NCI-H526 treated with DMSO at 0.1 percent for 48 hours (cell line): ENCODE measurements at regions not wholly inside any gene's neighbourhood (a gene's known extent, or its start where the extent isn't known, plus 50 kb on each side); places are given as distances from the start of the nearest gene placed in this dataset.
"Not testable (repeated sequence)": the region's sequence is repeated elsewhere in the genome, so short reads cannot be mapped to it uniquely, and the experiment has no call there.

Experiments
- DNase-seq: peaks from one replicate; lab custom pipeline; 2025; lab: John Stamatoyannopoulos, UW

GRCh38 chr6:28838634-28839442 is 84.9 kb downstream of the TRIM27 start:
- DNase-seq, result peak; percentile 79

GRCh38 chr6:28839443-28840120 is 84.2 kb downstream of the TRIM27 start:
- DNase-seq, result no peak

DNA sequence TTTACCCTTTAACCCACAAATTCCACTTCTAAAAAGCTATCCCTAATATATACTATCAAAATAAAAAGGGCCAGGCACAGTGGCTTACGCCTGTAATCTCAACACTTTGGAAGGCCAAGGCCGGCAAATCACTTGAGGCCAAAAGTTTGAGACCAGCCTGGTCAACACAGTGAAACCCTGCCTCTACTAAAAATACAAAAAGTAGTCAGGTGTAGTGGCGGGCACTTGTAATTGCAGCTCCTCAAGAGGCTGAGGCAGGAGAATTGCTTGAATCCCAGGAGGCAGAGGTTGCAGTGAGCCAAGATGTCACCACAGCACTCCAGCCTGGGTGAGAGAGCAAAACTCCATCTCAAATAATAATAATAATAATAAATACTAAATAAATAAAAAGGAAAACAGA is 82.5 kb downstream of the TRIM27 start:
- DNase-seq, result no peak

- not testable (repeated sequence) for DNase-seq
Observed at GRCh38 chr6:28848756-28849155, 75.0 kb downstream of the TRIM27 start.
